Sigmoid colon (tissue), 6 donors: ENCODE measurements at regions not wholly inside any gene's neighbourhood (a gene's known extent, or its start where the extent isn't known, plus 50 kb on each side); places are given as distances from the start of the nearest gene placed in this dataset.

Experiments
- DNase-seq: peaks from one replicate; pipeline ENCODE4 v3.0.0-alpha.2; 2019
- H3K27ac ChIP-seq, 4 donors: fragments of 200-600 bp; sonication (generic); one replicate each; pipeline ENCODE4 v1.5.1; 2016 to 2019; ENCODE audit warnings: mild to moderate bottlenecking in 1 of 4
- H3K27me3 ChIP-seq, 3 donors: fragments of 200-600 bp; sonication (generic); one replicate each; pipeline ENCODE4 v1.5.1; 2019; ENCODE audit warnings: mild to moderate bottlenecking in 1 of 3
- H3K36me3 ChIP-seq, 4 donors: fragments of 200-600 bp; sonication (generic); one replicate each; pipeline ENCODE4 v1.5.1; 2016 to 2019
- H3K4me1 ChIP-seq, 4 donors: fragments of 200-600 bp; sonication (generic); one replicate each; pipeline ENCODE4 v1.5.1; 2017 to 2019
- H3K4me3 ChIP-seq, 4 donors: fragments of 200-600 bp; sonication (generic); one replicate each; pipeline ENCODE4 v1.5.1; 2017 to 2019; ENCODE audit warnings: mild to moderate bottlenecking in 2 of 4, moderate library complexity in 1 of 4
- H3K9me3 ChIP-seq, 4 donors: fragments of 200-600 bp in 3 of 4; sonication (generic) in 3 of 4; one replicate each; pipeline versions ENCODE4 v1.5.1 to v1.6.1; 2013 to 2019
- EP300 ChIP-seq, 4 donors: sonication (generic); formaldehyde crosslinking; IDR thresholded peaks; one replicate each; pipeline ENCODE4 v1.6.1; 2017; ENCODE audit warnings: antibody characterized with exemption in 4 of 4
- POLR2A ChIP-seq, 2 donors: fragments of 450-650 bp; IDR thresholded peaks; one replicate each; pipeline ENCODE4 v1.6.1; 2016; ENCODE audit warnings: antibody characterized with exemption in 2 of 2, mild to moderate bottlenecking in 2 of 2, moderate library complexity in 2 of 2
- POLR2AphosphoS5 ChIP-seq, 4 donors: sonication (generic); formaldehyde crosslinking; IDR thresholded peaks; one replicate each; pipeline ENCODE4 v1.6.1; 2017; ENCODE audit warnings: antibody characterized with exemption in 4 of 4
- WGBS, 2 donors: extraction: QIAGEN DNeasy Blood & Tissue Kit; methylation state at CpG; one replicate each; pipeline ENCODE4 v1.1.7; 2013; 5-methylcytosine and 5-hydroxymethylcytosine counted together
- intact Hi-C: fragments of 100-400 bp; cut with DNase I; formaldehyde crosslinking; loops from one replicate; pipeline ENCODE4 v1.15.1; 2023
- TF ChIP-seq, protein P1 (sequence below), 4 experiments: fragments of 450-650 bp in 3 of 4; fragments of 200-600 bp in 1 of 4; IDR thresholded peaks; one replicate each; pipeline ENCODE4 v1.5.1; 2016 to 2019; ENCODE audit warnings: antibody characterized with exemption in 4 of 4, mild to moderate bottlenecking in 3 of 4, moderate library complexity in 2 of 4
- donor health status: healthy with polysubstance abuse.
- donor health status: healthy.

DNA sequence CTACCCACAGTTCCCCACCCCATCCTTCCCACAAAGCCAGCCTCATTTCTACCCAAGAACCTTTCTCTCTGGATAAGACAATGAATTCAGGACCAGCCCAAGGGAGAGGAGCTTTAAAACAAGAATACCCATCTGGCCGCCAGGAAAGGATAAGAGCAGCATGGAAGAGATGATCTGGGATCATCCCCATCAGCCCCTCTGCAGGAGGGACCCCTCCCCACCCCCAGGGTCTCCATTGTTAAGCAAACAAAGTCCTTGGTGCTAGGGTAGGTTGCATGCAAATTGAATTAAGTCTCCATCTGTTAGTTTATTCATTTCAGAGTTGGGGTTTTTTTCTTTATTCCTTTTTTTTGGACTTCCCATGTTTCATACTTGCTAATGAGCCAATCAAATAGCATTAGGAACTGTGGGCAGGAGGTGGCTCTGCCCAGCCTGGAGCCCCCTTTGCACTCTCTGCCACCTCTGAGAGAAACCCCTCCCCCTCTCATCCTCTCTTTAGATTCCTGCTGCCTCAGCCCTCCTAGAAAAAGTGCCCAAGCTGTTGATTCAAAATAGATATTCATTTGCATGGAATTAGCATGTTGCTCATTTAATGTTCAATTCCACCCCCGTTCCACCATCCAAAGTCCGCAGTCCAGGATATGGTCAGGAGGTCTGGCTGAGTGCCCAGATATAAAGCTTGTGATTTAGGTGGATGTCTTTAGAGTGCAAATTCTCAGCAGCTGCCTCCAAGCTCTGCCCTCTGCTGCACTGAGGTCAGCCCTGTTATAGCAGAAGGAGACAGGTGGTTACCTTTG lies 138.5 kb upstream of the NCAM1 start:
- H3K36me3 ChIP-seq = no peaks in the 10 kb centered on the region
- no peaks in the 10 kb centered on the region for H3K27me3 ChIP-seq
- intact Hi-C loops = no loop called here
- peaks cover 0 to 11% (median 3%) of the 10 kb centered on the region in 4 donors for H3K4me1 ChIP-seq
- H3K27ac ChIP-seq = no peak overlapping the region
- H3K4me3 ChIP-seq = no peak overlapping the region
- TF ChIP-seq POLR2A (IDR thresholded peaks at IDR 0.05) = no peak
- no peak for TF ChIP-seq EP300 (IDR thresholded peaks at IDR 0.05)
- TF ChIP-seq, protein P1, sequence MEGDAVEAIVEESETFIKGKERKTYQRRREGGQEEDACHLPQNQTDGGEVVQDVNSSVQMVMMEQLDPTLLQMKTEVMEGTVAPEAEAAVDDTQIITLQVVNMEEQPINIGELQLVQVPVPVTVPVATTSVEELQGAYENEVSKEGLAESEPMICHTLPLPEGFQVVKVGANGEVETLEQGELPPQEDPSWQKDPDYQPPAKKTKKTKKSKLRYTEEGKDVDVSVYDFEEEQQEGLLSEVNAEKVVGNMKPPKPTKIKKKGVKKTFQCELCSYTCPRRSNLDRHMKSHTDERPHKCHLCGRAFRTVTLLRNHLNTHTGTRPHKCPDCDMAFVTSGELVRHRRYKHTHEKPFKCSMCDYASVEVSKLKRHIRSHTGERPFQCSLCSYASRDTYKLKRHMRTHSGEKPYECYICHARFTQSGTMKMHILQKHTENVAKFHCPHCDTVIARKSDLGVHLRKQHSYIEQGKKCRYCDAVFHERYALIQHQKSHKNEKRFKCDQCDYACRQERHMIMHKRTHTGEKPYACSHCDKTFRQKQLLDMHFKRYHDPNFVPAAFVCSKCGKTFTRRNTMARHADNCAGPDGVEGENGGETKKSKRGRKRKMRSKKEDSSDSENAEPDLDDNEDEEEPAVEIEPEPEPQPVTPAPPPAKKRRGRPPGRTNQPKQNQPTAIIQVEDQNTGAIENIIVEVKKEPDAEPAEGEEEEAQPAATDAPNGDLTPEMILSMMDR (IDR thresholded peaks at IDR 0.05) = no peak
- no peak for TF ChIP-seq POLR2AphosphoS5 (IDR thresholded peaks at IDR 0.05)
- no peaks in the 10 kb centered on the region for H3K9me3 ChIP-seq
- WGBS, 2 donors = 26 to 40% methylated on average over 3 of the region's 3 CpGs
- no peak for DNase-seq

DNA sequence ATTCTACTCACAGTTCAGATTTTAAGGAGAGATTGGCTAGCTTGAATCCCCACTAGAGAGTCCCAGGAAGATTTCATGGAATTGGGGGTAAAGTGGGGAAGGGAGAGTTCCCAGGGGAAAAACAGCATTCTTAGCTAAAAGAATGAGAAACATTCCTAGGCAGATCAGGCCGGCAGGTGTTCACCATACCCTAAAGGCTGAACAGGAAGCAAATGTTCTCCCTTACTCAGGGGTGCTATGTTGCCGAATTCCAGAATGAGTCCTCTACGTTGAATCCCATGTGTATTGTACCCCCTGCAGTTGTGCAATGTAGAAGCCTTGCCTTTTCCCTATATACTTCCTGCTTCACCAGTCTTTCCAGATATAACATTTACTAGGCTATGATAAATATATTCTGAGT lies 135.2 kb upstream of the NCAM1 start:
- no peaks in the 10 kb centered on the region for H3K36me3 ChIP-seq
- H3K27me3 ChIP-seq = no peaks in the 10 kb centered on the region
- WGBS, 2 donors = 52 to 61% methylated on average over 3 of the region's 3 CpGs
- H3K4me3 ChIP-seq = no peak overlapping the region
- no peaks in the 10 kb centered on the region for H3K9me3 ChIP-seq
- peaks cover 0 to 11% (median 3%) of the 10 kb centered on the region in 4 donors for H3K4me1 ChIP-seq
- H3K27ac ChIP-seq = no peak overlapping the region
- DNase-seq = no peak
- TF ChIP-seq POLR2AphosphoS5 (IDR thresholded peaks at IDR 0.05) = no peak
- no peak for TF ChIP-seq EP300 (IDR thresholded peaks at IDR 0.05)
- TF ChIP-seq, protein P1 (IDR thresholded peaks at IDR 0.05) = no peak
- TF ChIP-seq POLR2A (IDR thresholded peaks at IDR 0.05) = no peak
- intact Hi-C loops = no loop called here

- Histone ChIP-seq H3K36me3 (no peaks in the 10 kb centered on the region), H3K27me3 (no peaks in the 10 kb centered on the region), H3K4me1 (peaks cover 0 to 11% (median 3%) of the 10 kb centered on the region in 4 donors), H3K27ac (no peak overlapping the region), H3K9me3 (no peaks in the 10 kb centered on the region), H3K4me3 (no peak overlapping the region)
- intact Hi-C loops = no loop called here
- DNase-seq = no peak
- 92 to 100% methylated on average over 1 of the region's 1 CpG for WGBS, 2 donors
- TF ChIP-seq, protein P1 (IDR thresholded peaks at IDR 0.05) = no peak
- TF ChIP-seq EP300 (IDR thresholded peaks at IDR 0.05) (no peak), POLR2A (IDR thresholded peaks at IDR 0.05) (no peak), POLR2AphosphoS5 (IDR thresholded peaks at IDR 0.05) (no peak)
Measured at GRCh38 chr11:112826788-112827187, 134.4 kb upstream of the NCAM1 start.

DNA sequence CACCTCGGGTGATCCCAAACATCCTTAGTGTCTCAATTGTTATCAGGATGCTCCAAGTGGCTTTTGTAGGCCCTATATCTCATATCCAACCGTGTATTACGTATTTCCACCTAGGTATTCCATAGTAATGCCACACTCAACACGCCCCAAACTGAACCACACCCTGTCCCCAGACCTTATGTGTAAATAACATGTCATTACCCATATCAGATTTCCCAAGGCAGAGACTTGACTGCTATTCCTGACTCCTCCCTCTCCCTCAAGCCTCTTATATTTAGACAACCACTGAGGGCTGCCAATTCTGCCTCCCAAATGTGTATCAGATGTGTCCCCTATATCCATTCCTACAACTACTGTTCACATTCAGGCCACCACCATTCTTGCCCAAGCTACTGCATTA lies 132.8 kb upstream of the NCAM1 start:
- intact Hi-C loops = no loop called here
- WGBS, 2 donors = 53 to 70% methylated on average over 4 of the region's 4 CpGs
- Histone ChIP-seq H3K27me3 (no peaks in the 10 kb centered on the region), H3K27ac (no peak overlapping the region), H3K9me3 (no peaks in the 10 kb centered on the region), H3K4me1 (peaks cover 0 to 2% (median 0%) of the 10 kb centered on the region in 4 donors), H3K4me3 (no peak overlapping the region), H3K36me3 (no peaks in the 10 kb centered on the region)
- DNase-seq = no peak
- TF ChIP-seq POLR2AphosphoS5 (IDR thresholded peaks at IDR 0.05) (no peak), POLR2A (IDR thresholded peaks at IDR 0.05) (no peak), EP300 (IDR thresholded peaks at IDR 0.05) (no peak)
- TF ChIP-seq, protein P1 (IDR thresholded peaks at IDR 0.05) = no peak
